Stomach (tissue), 8 donors: ENCODE measurements at regions not wholly inside any gene's neighbourhood (a gene's known extent, or its start where the extent isn't known, plus 50 kb on each side); places are given as distances from the start of the nearest gene placed in this dataset.
A peak's percentile ranks its signal among the peaks of the same experiment; 100 is the strongest.

Experiments used
- DNase-seq, 2 donors: peaks; one replicate each; pipeline versions ENCODE4 v3.0.0 to v3.0.0-alpha.2; 2013 to 2019
- H3K27ac ChIP-seq, 5 donors: fragments of 200-600 bp in 4 of 5; sonication (generic) in 4 of 5; one replicate each; pipeline ENCODE4 v1.5.1; 2013 to 2019; ENCODE audit warnings: mild to moderate bottlenecking in 1 of 5, moderate library complexity in 1 of 5
- H3K27me3 ChIP-seq, 3 donors: fragments of 200-600 bp; sonication (generic); one replicate each; pipeline ENCODE4 v1.5.1; 2017 to 2019; ENCODE audit warnings: mixed run types in 1 of 3
- H3K36me3 ChIP-seq, 4 donors: fragments of 200-600 bp; sonication (generic); 1 replicate in 3 of 4; 2 replicates in 1 of 4; pipeline ENCODE4 v1.5.1; 2016 to 2019
- H3K4me1 ChIP-seq, 4 donors: fragments of 200-600 bp; sonication (generic); one replicate each; pipeline ENCODE4 v1.5.1; 2016 to 2019
- H3K4me3 ChIP-seq, 4 donors: fragments of 200-600 bp; sonication (generic) in 3 of 4; one replicate each; pipeline ENCODE4 v1.5.1; 2016 to 2019; ENCODE audit warnings: mild to moderate bottlenecking in 1 of 4
- H3K9me3 ChIP-seq, 4 donors: fragments of 200-600 bp; sonication (generic); one replicate each; pipeline ENCODE4 v1.5.1; 2016 to 2019
- EP300 ChIP-seq: sonication (generic); formaldehyde crosslinking; IDR thresholded peaks from one replicate; pipeline ENCODE4 v1.6.1; 2017; ENCODE audit warnings: antibody characterized with exemption
- POLR2A ChIP-seq, 4 donors: fragments of 450-650 bp; IDR thresholded peaks; one replicate each; pipeline ENCODE4 v1.6.1; 2016; ENCODE audit warnings: antibody characterized with exemption in 4 of 4, control low read depth in 2 of 4, mild to moderate bottlenecking in 1 of 4, moderate library complexity in 1 of 4
- POLR2AphosphoS5 ChIP-seq, 3 donors: sonication (generic); formaldehyde crosslinking; IDR thresholded peaks; one replicate each; pipeline ENCODE4 v1.6.1; 2016; ENCODE audit warnings: antibody characterized with exemption in 3 of 3
- WGBS, 5 donors: extraction: QIAGEN DNeasy Blood & Tissue Kit in 3 of 5; methylation state at CpG; one replicate each; pipeline versions ENCODE4 v1.1.5 to v1.1.7; 2013 to 2018; 5-methylcytosine and 5-hydroxymethylcytosine counted together
- intact Hi-C: fragments of 100-400 bp; cut with DNase I; formaldehyde crosslinking; loops from one replicate; pipeline ENCODE4 v1.15.1; 2023; ENCODE audit warnings: low total_unique reads
- TF ChIP-seq, protein P1 (sequence below), 7 experiments: fragments of 450-650 bp in 4 of 7; fragments of 200-600 bp in 3 of 7; sonication (generic) in 3 of 7; IDR thresholded peaks; one replicate each; pipeline ENCODE4 v1.5.1; 2016 to 2019; ENCODE audit warnings: antibody characterized with exemption in 7 of 7, control low read depth in 2 of 7, mild to moderate bottlenecking in 1 of 7
- donor health status: healthy with polysubstance abuse.
- donor health status: Bipolar disorder and iron deficiency.
- donor health status: healthy.

DNA sequence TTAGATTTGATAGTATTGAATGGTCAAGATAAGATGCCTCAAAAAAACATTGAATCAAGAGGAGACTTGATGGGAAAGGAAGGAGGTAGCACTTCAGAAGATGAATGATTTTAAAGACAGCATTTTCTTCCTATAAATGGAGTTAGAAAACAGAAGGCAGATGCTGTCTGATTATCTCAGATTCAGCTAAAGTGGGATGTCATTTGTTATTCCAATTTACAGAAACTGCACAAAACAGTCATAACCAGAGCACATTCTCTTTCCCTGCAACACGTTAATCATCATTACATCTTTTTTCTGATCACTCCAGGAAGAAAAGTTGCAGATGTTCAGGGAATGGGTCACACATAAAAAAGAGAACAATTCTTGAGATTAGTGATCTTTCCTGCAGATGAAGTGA is 1141.8 kb downstream of the SI start:
- no peak for DNase-seq
- Histone ChIP-seq H3K4me3 (no peak overlapping the region), H3K27me3 (no peaks in the 10 kb centered on the region), H3K4me1 (no peaks in the 10 kb centered on the region), H3K36me3 (no peaks in the 10 kb centered on the region), H3K27ac (no peak overlapping the region), H3K9me3 (no peaks in the 10 kb centered on the region)
- intact Hi-C loops, result no loop called here
- WGBS, 5 donors, result 52 to 64% (median 58%) methylated on average over 1 of the region's 1 CpG
- TF ChIP-seq, protein P1, sequence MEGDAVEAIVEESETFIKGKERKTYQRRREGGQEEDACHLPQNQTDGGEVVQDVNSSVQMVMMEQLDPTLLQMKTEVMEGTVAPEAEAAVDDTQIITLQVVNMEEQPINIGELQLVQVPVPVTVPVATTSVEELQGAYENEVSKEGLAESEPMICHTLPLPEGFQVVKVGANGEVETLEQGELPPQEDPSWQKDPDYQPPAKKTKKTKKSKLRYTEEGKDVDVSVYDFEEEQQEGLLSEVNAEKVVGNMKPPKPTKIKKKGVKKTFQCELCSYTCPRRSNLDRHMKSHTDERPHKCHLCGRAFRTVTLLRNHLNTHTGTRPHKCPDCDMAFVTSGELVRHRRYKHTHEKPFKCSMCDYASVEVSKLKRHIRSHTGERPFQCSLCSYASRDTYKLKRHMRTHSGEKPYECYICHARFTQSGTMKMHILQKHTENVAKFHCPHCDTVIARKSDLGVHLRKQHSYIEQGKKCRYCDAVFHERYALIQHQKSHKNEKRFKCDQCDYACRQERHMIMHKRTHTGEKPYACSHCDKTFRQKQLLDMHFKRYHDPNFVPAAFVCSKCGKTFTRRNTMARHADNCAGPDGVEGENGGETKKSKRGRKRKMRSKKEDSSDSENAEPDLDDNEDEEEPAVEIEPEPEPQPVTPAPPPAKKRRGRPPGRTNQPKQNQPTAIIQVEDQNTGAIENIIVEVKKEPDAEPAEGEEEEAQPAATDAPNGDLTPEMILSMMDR (IDR thresholded peaks at IDR 0.05), result no peak
- TF ChIP-seq POLR2A (IDR thresholded peaks at IDR 0.05) (no peak), POLR2AphosphoS5 (IDR thresholded peaks at IDR 0.05) (no peak), EP300 (no peak)

DNA sequence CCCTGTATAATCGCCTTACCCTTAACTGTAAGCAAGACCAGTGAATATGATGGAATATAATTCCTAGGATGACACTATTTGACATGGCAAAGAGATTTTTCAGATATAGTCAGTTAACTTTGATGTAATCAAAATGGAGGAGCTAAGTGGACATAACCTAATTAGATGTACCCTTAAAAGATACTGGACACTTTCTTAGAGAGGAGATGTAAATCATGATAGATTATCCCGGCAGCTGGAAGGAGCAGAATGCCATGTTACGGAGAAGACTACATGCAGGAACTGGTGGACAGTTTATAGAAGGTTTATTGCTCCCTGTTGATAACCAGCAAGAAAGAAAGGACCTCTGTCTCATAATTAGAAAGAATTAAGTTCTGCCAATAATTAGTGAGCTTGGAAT is 1142.9 kb downstream of the SI start:
- intact Hi-C loops, result no loop called here
- H3K4me3 ChIP-seq, result no peak overlapping the region
- H3K27ac ChIP-seq, result no peak overlapping the region
- H3K4me1 ChIP-seq, result no peaks in the 10 kb centered on the region
- H3K36me3 ChIP-seq, result no peaks in the 10 kb centered on the region
- no peaks in the 10 kb centered on the region for H3K27me3 ChIP-seq
- WGBS, 5 donors, result 43 to 81% (median 59%) methylated on average over 3 of the region's 3 CpGs
- DNase-seq, result no peak
- no peak for TF ChIP-seq EP300
- TF ChIP-seq POLR2A (IDR thresholded peaks at IDR 0.05), result no peak
- no peak for TF ChIP-seq POLR2AphosphoS5 (IDR thresholded peaks at IDR 0.05)
- TF ChIP-seq, protein P1 (IDR thresholded peaks at IDR 0.05), result no peak
- H3K9me3 ChIP-seq, result no peaks in the 10 kb centered on the region

DNA sequence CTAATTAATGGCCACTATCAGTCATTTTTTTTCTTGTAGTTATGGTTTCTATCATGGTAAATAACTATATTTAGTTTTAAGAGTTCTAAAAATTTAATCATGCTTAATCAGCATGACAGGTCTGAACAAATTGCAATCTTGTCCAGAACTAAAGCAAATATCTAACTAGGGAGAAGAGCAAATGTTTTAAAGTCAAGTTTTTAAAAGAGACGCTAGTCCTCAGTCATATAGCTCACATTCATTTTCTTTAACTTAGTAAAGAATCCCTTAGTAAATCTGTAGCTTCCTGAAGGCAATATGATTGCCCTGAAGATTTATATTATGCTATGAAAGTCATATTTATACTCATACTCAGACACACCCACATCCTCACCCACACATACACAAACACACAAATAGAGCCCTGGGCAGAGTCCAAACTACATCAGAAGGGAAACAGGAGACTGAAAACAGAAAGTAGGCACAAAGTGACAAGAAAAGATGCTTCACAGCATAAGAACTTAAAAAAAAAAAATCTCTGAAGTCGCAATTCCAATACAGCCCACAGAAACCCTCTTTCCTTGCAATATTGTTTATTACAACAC is 1149.1 kb downstream of the SI start:
- Histone ChIP-seq H3K36me3 (no peaks in the 10 kb centered on the region), H3K4me3 (no peak overlapping the region), H3K9me3 (no peaks in the 10 kb centered on the region), H3K27me3 (no peaks in the 10 kb centered on the region), H3K4me1 (peaks cover 0 to 8% (median 0%) of the 10 kb centered on the region in 4 donors), H3K27ac (no peak overlapping the region)
- DNase-seq, result peak in 1 of 2 donors; percentile 53
- TF ChIP-seq, protein P1 (IDR thresholded peaks at IDR 0.05), result no peak
- no peak for TF ChIP-seq POLR2AphosphoS5 (IDR thresholded peaks at IDR 0.05)
- TF ChIP-seq EP300, result no peak
- TF ChIP-seq POLR2A (IDR thresholded peaks at IDR 0.05), result no peak
- intact Hi-C loops, result no loop called here
- 68 to 76% (median 75%) methylated on average over 2 of the region's 2 CpGs for whole genome bisulfite sequencing, 5 donors

DNA sequence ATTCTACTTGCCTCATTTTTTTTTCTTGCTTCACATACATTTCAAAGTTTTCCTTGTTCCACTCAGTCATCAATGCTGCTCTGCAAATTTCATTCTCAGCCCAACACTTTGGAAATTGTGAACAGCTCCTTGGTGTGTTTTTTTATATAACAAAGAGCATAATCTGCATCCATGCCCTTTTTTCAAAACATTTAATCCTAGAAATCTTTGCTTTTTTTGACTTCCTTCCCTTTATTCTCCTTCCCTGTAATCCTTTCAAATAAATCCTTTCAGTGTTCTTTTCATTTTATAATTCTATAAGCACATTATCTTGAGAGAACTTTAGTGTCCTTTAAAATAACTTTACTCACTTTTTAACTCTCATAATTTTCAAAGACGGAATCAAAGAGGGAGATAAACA is 1150.8 kb downstream of the SI start:
- TF ChIP-seq POLR2AphosphoS5 (IDR thresholded peaks at IDR 0.05) (no peak), POLR2A (IDR thresholded peaks at IDR 0.05) (no peak), EP300 (no peak)
- TF ChIP-seq, protein P1 (IDR thresholded peaks at IDR 0.05), result no peak
- no peaks in the 10 kb centered on the region for H3K36me3 ChIP-seq
- H3K27ac ChIP-seq, result no peak overlapping the region
- no peaks in the 10 kb centered on the region for H3K27me3 ChIP-seq
- intact Hi-C loops, result no loop called here
- H3K4me1 ChIP-seq, result peaks cover 0 to 8% (median 0%) of the 10 kb centered on the region in 4 donors
- H3K9me3 ChIP-seq, result no peaks in the 10 kb centered on the region
- H3K4me3 ChIP-seq, result no peak overlapping the region
- 41 to 87% (median 75%) methylated on average over 1 of the region's 1 CpG for WGBS, 5 donors
- DNase-seq, result no peak
